ENCODE measurements at regions not wholly inside any gene's neighbourhood (a gene's known extent, or its start where the extent isn't known, plus 50 kb on each side); places are given as distances from the start of the nearest gene placed in this dataset.

DNA sequence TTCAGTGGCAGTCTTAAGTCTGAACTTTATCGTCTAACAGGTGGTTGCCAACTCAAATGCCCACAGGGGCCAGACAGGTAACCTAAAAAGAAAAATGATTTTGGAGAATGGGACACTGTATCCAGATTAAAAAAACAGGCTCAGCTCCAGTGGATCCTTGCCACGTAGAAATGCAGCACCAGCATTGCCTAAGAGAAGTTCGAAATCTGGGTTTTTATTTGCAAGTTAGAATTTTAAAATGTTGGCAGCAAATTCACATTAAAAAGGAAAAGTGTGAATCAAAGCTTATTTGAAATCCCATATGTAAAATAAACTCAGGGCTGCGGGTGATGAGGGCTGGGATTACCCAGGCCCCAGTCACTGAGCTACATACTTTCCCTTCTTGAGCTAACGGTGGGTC, 408.5 kb upstream of the SUCLG2 start:
- no peaks in the 10 kb centered on the region for H3K36me3 ChIP-seq
- no peaks in the 10 kb centered on the region for H3K4me1 ChIP-seq
- no peak overlapping the region for H3K4me3 ChIP-seq
- no peaks in the 10 kb centered on the region for H3K9me3 ChIP-seq
- TF ChIP-seq, protein P1, sequence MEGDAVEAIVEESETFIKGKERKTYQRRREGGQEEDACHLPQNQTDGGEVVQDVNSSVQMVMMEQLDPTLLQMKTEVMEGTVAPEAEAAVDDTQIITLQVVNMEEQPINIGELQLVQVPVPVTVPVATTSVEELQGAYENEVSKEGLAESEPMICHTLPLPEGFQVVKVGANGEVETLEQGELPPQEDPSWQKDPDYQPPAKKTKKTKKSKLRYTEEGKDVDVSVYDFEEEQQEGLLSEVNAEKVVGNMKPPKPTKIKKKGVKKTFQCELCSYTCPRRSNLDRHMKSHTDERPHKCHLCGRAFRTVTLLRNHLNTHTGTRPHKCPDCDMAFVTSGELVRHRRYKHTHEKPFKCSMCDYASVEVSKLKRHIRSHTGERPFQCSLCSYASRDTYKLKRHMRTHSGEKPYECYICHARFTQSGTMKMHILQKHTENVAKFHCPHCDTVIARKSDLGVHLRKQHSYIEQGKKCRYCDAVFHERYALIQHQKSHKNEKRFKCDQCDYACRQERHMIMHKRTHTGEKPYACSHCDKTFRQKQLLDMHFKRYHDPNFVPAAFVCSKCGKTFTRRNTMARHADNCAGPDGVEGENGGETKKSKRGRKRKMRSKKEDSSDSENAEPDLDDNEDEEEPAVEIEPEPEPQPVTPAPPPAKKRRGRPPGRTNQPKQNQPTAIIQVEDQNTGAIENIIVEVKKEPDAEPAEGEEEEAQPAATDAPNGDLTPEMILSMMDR (IDR thresholded peaks at IDR 0.05): no peak
- DNase-seq (ENCODE audit: low spot score): no peak
- no peak overlapping the region for H3K27ac ChIP-seq
- no peaks in the 10 kb centered on the region for H3K27me3 ChIP-seq

DNA sequence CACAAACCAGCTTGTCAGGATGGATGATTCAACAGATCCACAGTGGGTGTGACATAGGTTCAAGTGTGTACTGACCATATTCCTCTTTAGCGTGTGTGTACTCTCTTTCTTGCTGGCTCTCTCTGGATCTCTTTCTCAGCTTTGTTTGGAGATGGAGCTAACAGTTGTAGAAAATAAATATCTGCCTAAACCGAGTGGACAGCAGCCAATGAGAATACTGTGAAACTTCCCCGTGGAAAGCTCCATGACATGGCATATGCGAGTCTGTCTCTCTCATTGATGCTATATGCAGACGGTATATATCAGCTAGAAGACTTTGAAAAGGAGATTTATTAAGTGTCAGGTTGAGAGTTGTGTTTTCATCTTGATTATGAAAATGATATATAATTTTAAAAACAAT, 406.5 kb upstream of the SUCLG2 start:
- Histone ChIP-seq H3K4me3 (no peak overlapping the region), H3K4me1 (no peaks in the 10 kb centered on the region), H3K27me3 (no peaks in the 10 kb centered on the region), H3K27ac (no peak overlapping the region), H3K36me3 (no peaks in the 10 kb centered on the region), H3K9me3 (no peaks in the 10 kb centered on the region)
- TF ChIP-seq, protein P1 (IDR thresholded peaks at IDR 0.05): no peak
- DNase-seq (ENCODE audit: low spot score): no peak

- no peak for DNase-seq (ENCODE audit: low spot score)
- Histone ChIP-seq H3K27ac (no peak overlapping the region), H3K4me3 (no peak overlapping the region), H3K4me1 (no peaks in the 10 kb centered on the region), H3K36me3 (no peaks in the 10 kb centered on the region), H3K27me3 (no peaks in the 10 kb centered on the region), H3K9me3 (no peaks in the 10 kb centered on the region)
- TF ChIP-seq, protein P1 (IDR thresholded peaks at IDR 0.05): no peak
Measured at GRCh38 chr3:68060191-68060590, 405.8 kb upstream of the SUCLG2 start.

DNA sequence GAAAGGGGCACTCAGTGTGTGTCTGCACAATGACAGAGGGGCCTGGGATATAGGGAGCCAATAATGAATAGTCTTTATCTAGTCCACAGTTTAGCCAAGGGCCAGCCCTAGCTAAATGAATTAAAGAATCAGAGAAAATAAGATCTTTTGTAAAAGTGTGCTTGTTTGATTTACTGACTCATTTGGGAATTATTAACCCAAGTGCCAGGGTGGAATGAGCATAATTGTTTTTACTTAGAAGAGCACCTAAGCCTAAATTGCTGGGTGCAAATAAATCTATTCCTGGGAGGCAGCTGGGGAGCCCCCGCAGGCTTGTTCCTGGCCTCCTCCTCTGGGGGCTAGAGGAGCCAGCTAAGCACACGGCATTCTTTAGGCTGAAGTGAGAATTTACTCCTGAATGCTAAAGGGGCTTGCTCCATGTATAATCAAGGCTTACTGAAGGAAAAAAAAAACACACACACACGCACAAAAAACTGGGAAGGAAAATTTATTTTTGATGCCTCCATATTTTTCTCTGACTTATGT, 405.3 kb upstream of the SUCLG2 start:
- Histone ChIP-seq H3K4me3 (no peak overlapping the region), H3K27ac (no peak overlapping the region), H3K36me3 (no peaks in the 10 kb centered on the region), H3K9me3 (no peaks in the 10 kb centered on the region), H3K4me1 (no peaks in the 10 kb centered on the region), H3K27me3 (no peaks in the 10 kb centered on the region)
- DNase-seq (ENCODE audit: low spot score): no peak
- TF ChIP-seq, protein P1 (IDR thresholded peaks at IDR 0.05): no peak

DNA sequence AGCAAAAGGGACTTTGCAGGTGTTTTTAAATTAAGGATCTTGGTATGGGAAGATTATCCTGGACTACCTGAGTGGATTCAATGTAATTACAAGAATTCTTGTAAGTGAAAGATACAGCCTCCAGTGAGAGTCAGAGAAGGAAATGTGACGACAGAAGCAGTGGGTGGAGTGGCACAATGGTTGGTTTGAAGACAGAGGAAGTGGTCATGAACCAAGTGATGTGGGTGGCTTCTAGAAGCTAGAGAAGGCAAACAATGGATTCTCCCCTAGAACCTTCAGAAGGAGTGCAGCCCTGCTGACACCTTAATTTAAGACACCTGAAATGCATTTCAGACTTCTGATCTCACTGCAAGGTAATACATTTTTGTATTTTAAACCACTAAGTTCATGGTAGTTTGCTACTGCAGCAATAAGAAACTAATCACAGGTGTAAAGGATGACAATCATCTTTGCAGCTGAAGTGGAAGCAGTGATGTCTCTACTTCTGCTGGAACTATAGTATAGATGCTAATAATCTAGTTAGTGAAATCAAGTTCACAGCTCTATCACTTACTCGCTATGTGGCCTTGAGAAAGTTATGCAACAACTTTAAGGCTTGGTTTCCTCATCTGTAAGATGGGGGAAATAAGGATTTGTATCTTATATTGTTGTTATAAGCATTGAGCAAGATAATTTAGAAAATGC, 403.4 kb upstream of the SUCLG2 start:
- Histone ChIP-seq H3K27ac (no peak overlapping the region), H3K36me3 (no peaks in the 10 kb centered on the region), H3K4me1 (no peaks in the 10 kb centered on the region), H3K9me3 (no peaks in the 10 kb centered on the region), H3K4me3 (no peak overlapping the region), H3K27me3 (no peaks in the 10 kb centered on the region)
- TF ChIP-seq, protein P1 (IDR thresholded peaks at IDR 0.05): no peak
- no peak for DNase-seq (ENCODE audit: low spot score)

DNA sequence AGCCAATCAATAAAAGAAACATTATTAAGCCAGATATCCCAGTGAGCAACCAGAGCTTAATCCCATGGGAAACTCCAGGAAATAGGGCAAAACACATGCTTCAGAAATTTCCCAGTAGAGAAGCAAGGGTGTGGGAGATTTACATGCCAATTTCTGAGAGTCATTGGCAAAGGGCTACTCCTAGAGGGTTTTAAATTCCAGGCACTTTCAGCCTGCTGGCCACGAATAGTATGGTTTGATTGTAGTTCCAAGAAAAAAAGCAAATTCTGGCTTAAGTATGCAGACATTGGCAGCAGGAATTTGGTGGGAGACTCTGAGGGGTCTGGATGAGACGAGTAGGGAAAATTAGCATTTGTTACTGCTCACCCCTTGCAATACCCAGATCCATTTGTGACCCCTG, 402.1 kb upstream of the SUCLG2 start:
- no peak overlapping the region for H3K4me3 ChIP-seq
- H3K4me1 ChIP-seq: no peaks in the 10 kb centered on the region
- no peaks in the 10 kb centered on the region for H3K36me3 ChIP-seq
- no peaks in the 10 kb centered on the region for H3K27me3 ChIP-seq
- DNase-seq (ENCODE audit: low spot score): no peak
- no peak overlapping the region for H3K27ac ChIP-seq
- TF ChIP-seq, protein P1 (IDR thresholded peaks at IDR 0.05): no peak
- H3K9me3 ChIP-seq: no peaks in the 10 kb centered on the region

Data from right atrium auricular region (tissue), 2 donors.